Cardiac muscle cell (in vitro differentiated cells and primary cell): ENCODE measurements at regions not wholly inside any gene's neighbourhood (a gene's known extent, or its start where the extent isn't known, plus 50 kb on each side); places are given as distances from the start of the nearest gene placed in this dataset.
A peak's percentile ranks its signal among the peaks of the same experiment; 100 is the strongest.

Experiments
- DNase-seq, 2 donors: peaks; one replicate each; pipeline versions ENCODE4 v3.0.0 to v3.0.0-alpha.2; 2010 to 2017; ENCODE audit warnings: low read depth in 1 of 2, low spot score in 1 of 2
- H3K27ac ChIP-seq: fragments of 200-600 bp; sonication (generic); 2 replicates; pipeline ENCODE4 v1.5.1; 2016
- H3K27me3 ChIP-seq: fragments of 200-600 bp; sonication (generic); 2 replicates; pipeline ENCODE4 v1.6.0; 2016; ENCODE audit warnings: control low read depth
- H3K36me3 ChIP-seq: fragments of 200-600 bp; sonication (generic); 2 replicates; pipeline ENCODE4 v1.5.1; 2016; ENCODE audit warnings: control low read depth
- H3K4me1 ChIP-seq: fragments of 200-600 bp; sonication (generic); 2 replicates; pipeline ENCODE4 v1.8.1; 2017; ENCODE audit warnings: low read depth, mild to moderate bottlenecking, mixed run types
- H3K4me3 ChIP-seq: fragments of 200-600 bp; sonication (generic); 2 replicates; pipeline ENCODE4 v1.5.1; 2016; ENCODE audit warnings: mild to moderate bottlenecking
- H3K9me3 ChIP-seq: fragments of 200-600 bp; sonication (generic); 2 replicates; pipeline ENCODE4 v1.5.1; 2017; ENCODE audit warnings: low read depth, mild to moderate bottlenecking, control low read depth
- CTCF ChIP-seq: IDR thresholded peaks from 2 replicates; pipeline ENCODE4 v1.5.1; 2012; ENCODE audit warnings: low read depth, mild to moderate bottlenecking, low read length

GRCh38 chr2:45177870-45178269 lies 168.6 kb upstream of the SIX2 start:
- Histone ChIP-seq H3K4me1 (no peaks in the 10 kb centered on the region), H3K4me3 (no peak overlapping the region), H3K27me3 (peaks cover 14% of the 10 kb centered on the region), H3K27ac (no peak overlapping the region), H3K9me3 (no peaks in the 10 kb centered on the region), H3K36me3 (no peaks in the 10 kb centered on the region)
- DNase-seq: peak in 1 of 2 donors; percentile 99
- TF ChIP-seq CTCF: no peak

- Histone ChIP-seq H3K27me3 (peaks cover 29% of the 10 kb centered on the region), H3K27ac (no peak overlapping the region), H3K36me3 (no peaks in the 10 kb centered on the region), H3K4me3 (no peak overlapping the region), H3K9me3 (no peaks in the 10 kb centered on the region), H3K4me1 (no peaks in the 10 kb centered on the region)
- no peak for TF ChIP-seq CTCF
- DNase-seq: no peak
Measured at GRCh38 chr2:45176390-45176789, 167.1 kb upstream of the SIX2 start.

- peak in 1 of 2 donors; percentile 90 for DNase-seq
- H3K27ac ChIP-seq: no peak overlapping the region
- H3K4me1 ChIP-seq: peaks cover 4% of the 10 kb centered on the region
- H3K4me3 ChIP-seq: no peak overlapping the region
- no peaks in the 10 kb centered on the region for H3K9me3 ChIP-seq
- H3K36me3 ChIP-seq: no peaks in the 10 kb centered on the region
- peaks cover 57% of the 10 kb centered on the region for H3K27me3 ChIP-seq
- no peak for TF ChIP-seq CTCF
Measured at GRCh38 chr2:45173513-45173912, 164.3 kb upstream of the SIX2 start.

- Histone ChIP-seq H3K27ac (no peak overlapping the region), H3K36me3 (no peaks in the 10 kb centered on the region), H3K4me1 (peaks cover 4% of the 10 kb centered on the region), H3K27me3 (peaks cover 64% of the 10 kb centered on the region), H3K9me3 (no peaks in the 10 kb centered on the region), H3K4me3 (no peak overlapping the region)
- TF ChIP-seq CTCF: no peak
- no peak for DNase-seq
Measured at GRCh38 chr2:45172760-45173392, 163.6 kb upstream of the SIX2 start.

- peaks cover 4% of the 10 kb centered on the region for H3K4me1 ChIP-seq
- DNase-seq: no peak
- no peaks in the 10 kb centered on the region for H3K36me3 ChIP-seq
- H3K9me3 ChIP-seq: no peaks in the 10 kb centered on the region
- peaks cover 71% of the 10 kb centered on the region for H3K27me3 ChIP-seq
- TF ChIP-seq CTCF: no peak
- H3K4me3 ChIP-seq: no peak overlapping the region
- H3K27ac ChIP-seq: no peak overlapping the region
Measured at GRCh38 chr2:45172142-45172541, 162.9 kb upstream of the SIX2 start.

GRCh38 chr2:45171136-45171501 lies 161.9 kb upstream of the SIX2 start:
- Histone ChIP-seq H3K27ac (no peak overlapping the region), H3K4me3 (no peak overlapping the region), H3K27me3 (peaks cover 81% of the 10 kb centered on the region)

More at GRCh38 chr2:45171136-45171501, 161.9 kb upstream of the SIX2 start:
- TF ChIP-seq CTCF: no peak
- Histone ChIP-seq H3K9me3 (no peaks in the 10 kb centered on the region), H3K4me1 (peaks cover 4% of the 10 kb centered on the region), H3K36me3 (no peaks in the 10 kb centered on the region)
- DNase-seq: peak; percentile 24 to 49
